ENCODE measurements at regions not wholly inside any gene's neighbourhood (a gene's known extent, or its start where the extent isn't known, plus 50 kb on each side); places are given as distances from the start of the nearest gene placed in this dataset.
"Not testable (repeated sequence)": the region's sequence is repeated elsewhere in the genome, so short reads cannot be mapped to it uniquely, and the experiment has no call there.

DNA sequence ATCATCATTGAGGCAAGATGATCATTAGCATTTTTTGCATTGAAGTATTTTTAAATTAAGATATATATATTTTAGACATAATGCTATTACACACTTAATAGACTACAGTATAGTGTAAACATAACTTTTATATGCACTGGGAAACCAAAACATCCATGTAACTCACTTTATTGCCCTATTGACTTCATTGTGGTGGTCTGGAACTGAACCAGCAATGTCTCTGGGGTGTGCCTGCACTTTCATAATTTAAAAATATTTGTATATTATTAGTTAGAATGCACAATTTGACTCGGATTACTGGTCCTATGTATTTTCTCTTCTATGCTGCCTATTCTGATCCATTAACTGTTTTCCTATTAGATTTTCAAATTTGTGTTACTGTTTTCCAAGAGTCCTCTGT, 109.1 kb upstream of the SPATA12 start:
- DNase-seq (ENCODE audit: low spot score) = no peak

GRCh38 chr3:56945378-56945777, 115.1 kb upstream of the SPATA12 start:
- DNase-seq (ENCODE audit: low spot score) = not testable (repeated sequence)

More for the DNA sequence above, 109.1 kb upstream of the SPATA12 start:
- TF ChIP-seq, protein P1, sequence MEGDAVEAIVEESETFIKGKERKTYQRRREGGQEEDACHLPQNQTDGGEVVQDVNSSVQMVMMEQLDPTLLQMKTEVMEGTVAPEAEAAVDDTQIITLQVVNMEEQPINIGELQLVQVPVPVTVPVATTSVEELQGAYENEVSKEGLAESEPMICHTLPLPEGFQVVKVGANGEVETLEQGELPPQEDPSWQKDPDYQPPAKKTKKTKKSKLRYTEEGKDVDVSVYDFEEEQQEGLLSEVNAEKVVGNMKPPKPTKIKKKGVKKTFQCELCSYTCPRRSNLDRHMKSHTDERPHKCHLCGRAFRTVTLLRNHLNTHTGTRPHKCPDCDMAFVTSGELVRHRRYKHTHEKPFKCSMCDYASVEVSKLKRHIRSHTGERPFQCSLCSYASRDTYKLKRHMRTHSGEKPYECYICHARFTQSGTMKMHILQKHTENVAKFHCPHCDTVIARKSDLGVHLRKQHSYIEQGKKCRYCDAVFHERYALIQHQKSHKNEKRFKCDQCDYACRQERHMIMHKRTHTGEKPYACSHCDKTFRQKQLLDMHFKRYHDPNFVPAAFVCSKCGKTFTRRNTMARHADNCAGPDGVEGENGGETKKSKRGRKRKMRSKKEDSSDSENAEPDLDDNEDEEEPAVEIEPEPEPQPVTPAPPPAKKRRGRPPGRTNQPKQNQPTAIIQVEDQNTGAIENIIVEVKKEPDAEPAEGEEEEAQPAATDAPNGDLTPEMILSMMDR (IDR thresholded peaks at IDR 0.05; ENCODE audit: extremely low read depth, missing control alignments) = no peak

DNA sequence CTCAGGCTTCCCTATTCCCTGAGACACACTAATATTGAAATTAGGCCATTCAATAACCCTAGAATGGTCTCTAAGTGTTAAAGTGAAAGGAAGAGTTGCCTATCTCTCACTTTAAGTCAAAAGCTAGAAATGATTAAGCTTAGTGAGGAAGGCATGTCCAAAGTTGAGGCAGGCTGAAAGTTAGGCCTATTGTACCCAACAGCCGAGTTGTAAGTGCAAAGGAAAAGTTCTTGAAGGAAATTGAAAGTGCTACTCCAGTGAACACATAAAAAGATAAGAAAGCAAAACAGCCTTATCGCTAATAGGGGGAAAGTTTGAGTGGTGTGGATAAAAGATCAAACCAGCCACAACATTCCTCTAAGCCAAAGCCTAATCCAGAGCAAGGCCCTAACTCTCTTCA, 117.9 kb upstream of the SPATA12 start:
- DNase-seq (ENCODE audit: low spot score) = no peak
- TF ChIP-seq, protein P1 (IDR thresholded peaks at IDR 0.05; ENCODE audit: extremely low read depth, missing control alignments) = no peak

GRCh38 chr3:56940976-56941375, 119.5 kb upstream of the SPATA12 start:
- TF ChIP-seq, protein P1 (IDR thresholded peaks at IDR 0.05; ENCODE audit: extremely low read depth, missing control alignments) = no peak

GRCh38 chr3:56940321-56940720, 120.1 kb upstream of the SPATA12 start:
- TF ChIP-seq, protein P1 (IDR thresholded peaks at IDR 0.05; ENCODE audit: extremely low read depth, missing control alignments) = no peak
- DNase-seq (ENCODE audit: low spot score) = no peak

More at GRCh38 chr3:56940976-56941375, 119.5 kb upstream of the SPATA12 start:
- no peak for DNase-seq (ENCODE audit: low spot score)

DNA sequence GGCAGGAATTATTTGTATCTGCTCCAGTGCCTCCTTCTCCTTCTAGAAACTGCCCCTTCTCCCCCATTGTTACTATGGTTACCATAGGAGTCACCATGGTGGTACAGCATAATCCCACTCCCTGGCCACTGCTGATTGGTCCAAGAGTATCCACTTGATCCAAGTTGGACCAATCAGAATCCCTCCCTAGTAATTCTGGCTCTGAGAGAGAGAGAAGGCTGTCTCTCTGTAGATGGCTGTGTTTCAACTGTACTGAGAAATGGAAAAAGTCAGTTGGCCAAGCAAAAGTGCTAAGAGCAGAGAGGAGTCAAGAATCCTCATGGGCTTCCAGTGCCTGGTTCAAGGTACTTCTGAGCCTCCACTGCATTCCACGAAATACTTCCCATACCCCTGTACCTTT, 120.6 kb upstream of the SPATA12 start:
- TF ChIP-seq, protein P1 (IDR thresholded peaks at IDR 0.05; ENCODE audit: extremely low read depth, missing control alignments) = no peak
- no peak for DNase-seq (ENCODE audit: low spot score)

DNA sequence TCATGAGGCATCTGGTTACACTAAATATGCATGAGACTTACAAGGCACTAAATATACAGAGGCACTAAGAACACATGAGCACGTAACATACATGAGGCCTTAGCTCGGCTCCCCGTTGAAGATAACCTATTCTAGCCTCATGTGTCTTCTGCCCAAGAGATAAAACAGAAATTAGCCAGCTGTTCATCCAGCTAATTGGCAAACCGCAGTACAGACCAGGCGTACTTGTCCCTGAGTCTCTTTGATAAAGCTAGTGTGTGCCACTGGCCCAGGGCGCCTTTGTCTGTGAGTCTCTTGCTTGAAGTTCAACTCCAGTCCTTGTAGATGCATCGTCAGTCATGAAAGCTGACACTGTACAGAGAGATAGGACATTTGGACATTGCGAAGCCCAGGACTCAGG, 121.9 kb upstream of the SPATA12 start:
- DNase-seq (ENCODE audit: low spot score) = no peak
- TF ChIP-seq, protein P1 (IDR thresholded peaks at IDR 0.05; ENCODE audit: extremely low read depth, missing control alignments) = no peak

GRCh38 chr3:56937580-56937979, 122.9 kb upstream of the SPATA12 start:
- DNase-seq (ENCODE audit: low spot score) = no peak
- TF ChIP-seq, protein P1 (IDR thresholded peaks at IDR 0.05; ENCODE audit: extremely low read depth, missing control alignments) = no peak
